ENCODE measurements at regions not wholly inside any gene's neighbourhood (a gene's known extent, or its start where the extent isn't known, plus 50 kb on each side); places are given as distances from the start of the nearest gene placed in this dataset.

- TF ChIP-seq CTCF (IDR thresholded peaks at IDR 0.05 in 2 of 3, conservative IDR thresholded peaks at IDR 0.05 in 1 of 3; ENCODE audit: control insufficient read depth in 2 of 3, extremely low read depth in 1 of 3, insufficient read depth in 1 of 3, low read depth in 3 of 3, low read length in 3 of 3) (no peak), FOXM1 (IDR thresholded peaks at IDR 0.05; ENCODE audit: low read depth, low read length) (no peak), EP300 (IDR thresholded peaks at IDR 0.05; ENCODE audit: borderline replicate concordance in 1 of 2, control insufficient read depth in 1 of 2, low read depth in 2 of 2, low read length in 2 of 2) (no peak), PBX3 (IDR thresholded peaks at IDR 0.05; ENCODE audit: insufficient replicate concordance, low read depth, low read length) (no peak), RAD51 (IDR thresholded peaks at IDR 0.05) (no peak), ZNF274 (IDR thresholded peaks at IDR 0.05; ENCODE audit: insufficient read depth, insufficient read length) (no peak), USF1 (IDR thresholded peaks at IDR 0.05; ENCODE audit: borderline replicate concordance, extremely low read length, insufficient read depth, low read depth, low read length) (no peak), USF2 (IDR thresholded peaks at IDR 0.05; ENCODE audit: borderline replicate concordance, low read depth, low read length) (no peak), TAF1 (IDR thresholded peaks at IDR 0.05; ENCODE audit: borderline replicate concordance, low read depth, low read length) (no peak), IKZF1 (conservative IDR thresholded peaks at IDR 0.05) (no peak)
- TF ChIP-seq, protein P1, sequence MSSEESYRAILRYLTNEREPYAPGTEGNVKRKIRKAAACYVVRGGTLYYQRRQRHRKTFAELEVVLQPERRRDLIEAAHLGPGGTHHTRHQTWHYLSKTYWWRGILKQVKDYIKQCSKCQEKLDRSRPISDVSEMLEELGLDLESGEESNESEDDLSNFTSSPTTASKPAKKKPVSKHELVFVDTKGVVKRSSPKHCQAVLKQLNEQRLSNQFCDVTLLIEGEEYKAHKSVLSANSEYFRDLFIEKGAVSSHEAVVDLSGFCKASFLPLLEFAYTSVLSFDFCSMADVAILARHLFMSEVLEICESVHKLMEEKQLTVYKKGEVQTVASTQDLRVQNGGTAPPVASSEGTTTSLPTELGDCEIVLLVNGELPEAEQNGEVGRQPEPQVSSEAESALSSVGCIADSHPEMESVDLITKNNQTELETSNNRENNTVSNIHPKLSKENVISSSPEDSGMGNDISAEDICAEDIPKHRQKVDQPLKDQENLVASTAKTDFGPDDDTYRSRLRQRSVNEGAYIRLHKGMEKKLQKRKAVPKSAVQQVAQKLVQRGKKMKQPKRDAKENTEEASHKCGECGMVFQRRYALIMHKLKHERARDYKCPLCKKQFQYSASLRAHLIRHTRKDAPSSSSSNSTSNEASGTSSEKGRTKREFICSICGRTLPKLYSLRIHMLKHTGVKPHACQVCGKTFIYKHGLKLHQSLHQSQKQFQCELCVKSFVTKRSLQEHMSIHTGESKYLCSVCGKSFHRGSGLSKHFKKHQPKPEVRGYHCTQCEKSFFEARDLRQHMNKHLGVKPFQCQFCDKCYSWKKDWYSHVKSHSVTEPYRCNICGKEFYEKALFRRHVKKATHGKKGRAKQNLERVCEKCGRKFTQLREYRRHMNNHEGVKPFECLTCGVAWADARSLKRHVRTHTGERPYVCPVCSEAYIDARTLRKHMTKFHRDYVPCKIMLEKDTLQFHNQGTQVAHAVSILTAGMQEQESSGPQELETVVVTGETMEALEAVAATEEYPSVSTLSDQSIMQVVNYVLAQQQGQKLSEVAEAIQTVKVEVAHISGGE (CRISPR knock-in tag; IDR thresholded peaks at IDR 0.05), result no peak
- TF ChIP-seq, protein P2, sequence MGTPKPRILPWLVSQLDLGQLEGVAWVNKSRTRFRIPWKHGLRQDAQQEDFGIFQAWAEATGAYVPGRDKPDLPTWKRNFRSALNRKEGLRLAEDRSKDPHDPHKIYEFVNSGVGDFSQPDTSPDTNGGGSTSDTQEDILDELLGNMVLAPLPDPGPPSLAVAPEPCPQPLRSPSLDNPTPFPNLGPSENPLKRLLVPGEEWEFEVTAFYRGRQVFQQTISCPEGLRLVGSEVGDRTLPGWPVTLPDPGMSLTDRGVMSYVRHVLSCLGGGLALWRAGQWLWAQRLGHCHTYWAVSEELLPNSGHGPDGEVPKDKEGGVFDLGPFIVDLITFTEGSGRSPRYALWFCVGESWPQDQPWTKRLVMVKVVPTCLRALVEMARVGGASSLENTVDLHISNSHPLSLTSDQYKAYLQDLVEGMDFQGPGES (IDR thresholded peaks at IDR 0.05), result no peak
These were observed 119.7 kb upstream of the SOX1 start for GRCh38 chr13:111947026-111947810.

All from GM12878 (cell line).